ENCODE measurements at regions not wholly inside any gene's neighbourhood (a gene's known extent, or its start where the extent isn't known, plus 50 kb on each side); places are given as distances from the start of the nearest gene placed in this dataset.
A peak's percentile ranks its signal among the peaks of the same experiment; 100 is the strongest.

DNA sequence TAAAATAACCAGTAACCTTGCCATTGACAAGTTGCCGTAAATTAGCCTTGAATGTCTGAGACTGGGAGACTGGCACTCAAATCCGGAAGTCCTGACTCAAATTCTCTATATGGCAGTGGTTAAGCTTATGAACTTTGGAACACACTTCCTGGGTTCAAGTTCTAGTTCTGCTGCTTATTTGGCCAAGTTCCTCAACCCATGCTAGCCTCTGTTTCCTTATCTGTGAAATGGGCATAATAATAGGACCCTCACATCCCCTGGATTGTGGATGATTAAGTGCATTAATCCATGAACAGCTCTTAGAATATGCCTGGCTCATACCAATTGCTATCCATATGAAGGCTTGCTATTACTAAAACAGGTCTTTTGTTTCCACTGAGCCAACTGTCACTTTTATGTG is 311.5 kb downstream of the EDEM1 start:
- no peak for TF ChIP-seq EZH2 (IDR thresholded peaks at IDR 0.05; ENCODE audit: insufficient read depth, low read length)
- TF ChIP-seq, protein P1, sequence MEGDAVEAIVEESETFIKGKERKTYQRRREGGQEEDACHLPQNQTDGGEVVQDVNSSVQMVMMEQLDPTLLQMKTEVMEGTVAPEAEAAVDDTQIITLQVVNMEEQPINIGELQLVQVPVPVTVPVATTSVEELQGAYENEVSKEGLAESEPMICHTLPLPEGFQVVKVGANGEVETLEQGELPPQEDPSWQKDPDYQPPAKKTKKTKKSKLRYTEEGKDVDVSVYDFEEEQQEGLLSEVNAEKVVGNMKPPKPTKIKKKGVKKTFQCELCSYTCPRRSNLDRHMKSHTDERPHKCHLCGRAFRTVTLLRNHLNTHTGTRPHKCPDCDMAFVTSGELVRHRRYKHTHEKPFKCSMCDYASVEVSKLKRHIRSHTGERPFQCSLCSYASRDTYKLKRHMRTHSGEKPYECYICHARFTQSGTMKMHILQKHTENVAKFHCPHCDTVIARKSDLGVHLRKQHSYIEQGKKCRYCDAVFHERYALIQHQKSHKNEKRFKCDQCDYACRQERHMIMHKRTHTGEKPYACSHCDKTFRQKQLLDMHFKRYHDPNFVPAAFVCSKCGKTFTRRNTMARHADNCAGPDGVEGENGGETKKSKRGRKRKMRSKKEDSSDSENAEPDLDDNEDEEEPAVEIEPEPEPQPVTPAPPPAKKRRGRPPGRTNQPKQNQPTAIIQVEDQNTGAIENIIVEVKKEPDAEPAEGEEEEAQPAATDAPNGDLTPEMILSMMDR (IDR thresholded peaks at IDR 0.05; ENCODE audit: insufficient read depth, low read depth, low read length), result no peak
- Histone ChIP-seq H3K4me1 (ENCODE audit: insufficient read depth, low read length) (no peaks in the 10 kb centered on the region), H3K36me3 (ENCODE audit: insufficient read depth, low read length) (no peaks in the 10 kb centered on the region), H3K9me3 (ENCODE audit: insufficient read depth, low read depth, low read length) (no peaks in the 10 kb centered on the region), H3K79me2 (ENCODE audit: insufficient read depth, low read length) (no peaks in the 10 kb centered on the region), H3K4me2 (ENCODE audit: low read length) (no peak overlapping the region), H3K4me3 (ENCODE audit: insufficient read depth, low read depth, low read length) (no peak overlapping the region), H3K27ac (ENCODE audit: low read depth, low read length) (no peak overlapping the region), H2AFZ (ENCODE audit: low read depth, low read length) (no peak overlapping the region), H3K27me3 (ENCODE audit: insufficient read depth, low read length) (no peaks in the 10 kb centered on the region), H3K9ac (ENCODE audit: low read length) (no peak overlapping the region), H4K20me1 (ENCODE audit: insufficient read depth, low read length) (no peaks in the 10 kb centered on the region)
- H3K9me3 Mint-ChIP-seq (ENCODE audit: unreplicated experiment), result peaks cover 2% of the 10 kb centered on the region
- no peak overlapping the region for H3K27ac Mint-ChIP-seq (ENCODE audit: unreplicated experiment)
- peaks cover 3% of the 10 kb centered on the region for H3K4me1 Mint-ChIP-seq (ENCODE audit: low read depth, unreplicated experiment)
- no peaks in the 10 kb centered on the region for H3K27me3 Mint-ChIP-seq (ENCODE audit: low read depth, unreplicated experiment)
- no peaks in the 10 kb centered on the region for H3K36me3 Mint-ChIP-seq (ENCODE audit: low read depth, unreplicated experiment)
- no peak overlapping the region for H3K4me3 Mint-ChIP-seq (ENCODE audit: unreplicated experiment)
- DNase-seq (ENCODE audit: low read depth) (no peak), FAIRE-seq (no peak)

- H3K79me2 ChIP-seq (ENCODE audit: insufficient read depth, low read length), result no peaks in the 10 kb centered on the region
- H3K27ac Mint-ChIP-seq (ENCODE audit: unreplicated experiment), result no peak overlapping the region
- no peaks in the 10 kb centered on the region for H3K4me1 ChIP-seq (ENCODE audit: insufficient read depth, low read length)
- H3K27me3 Mint-ChIP-seq (ENCODE audit: low read depth, unreplicated experiment), result no peaks in the 10 kb centered on the region
- no peak for DNase-seq (ENCODE audit: low read depth)
- no peaks in the 10 kb centered on the region for H3K36me3 Mint-ChIP-seq (ENCODE audit: low read depth, unreplicated experiment)
- peaks cover 2% of the 10 kb centered on the region for H3K9me3 Mint-ChIP-seq (ENCODE audit: unreplicated experiment)
- no peaks in the 10 kb centered on the region for H3K9me3 ChIP-seq (ENCODE audit: insufficient read depth, low read depth, low read length)
- no peak overlapping the region for H3K4me3 ChIP-seq (ENCODE audit: insufficient read depth, low read depth, low read length)
- H3K4me2 ChIP-seq (ENCODE audit: low read length), result no peak overlapping the region
- no peak overlapping the region for H2AFZ ChIP-seq (ENCODE audit: low read depth, low read length)
- no peaks in the 10 kb centered on the region for H4K20me1 ChIP-seq (ENCODE audit: insufficient read depth, low read length)
- no peak for TF ChIP-seq EZH2 (IDR thresholded peaks at IDR 0.05; ENCODE audit: insufficient read depth, low read length)
- TF ChIP-seq, protein P1 (IDR thresholded peaks at IDR 0.05; ENCODE audit: insufficient read depth, low read depth, low read length), result no peak
- H3K4me3 Mint-ChIP-seq (ENCODE audit: unreplicated experiment), result no peak overlapping the region
- no peak for FAIRE-seq
- no peak overlapping the region for H3K27ac ChIP-seq (ENCODE audit: low read depth, low read length)
- H3K4me1 Mint-ChIP-seq (ENCODE audit: low read depth, unreplicated experiment), result peaks cover 3% of the 10 kb centered on the region
- H3K36me3 ChIP-seq (ENCODE audit: insufficient read depth, low read length), result no peaks in the 10 kb centered on the region
- no peaks in the 10 kb centered on the region for H3K27me3 ChIP-seq (ENCODE audit: insufficient read depth, low read length)
- H3K9ac ChIP-seq (ENCODE audit: low read length), result no peak overlapping the region
Measured at GRCh38 chr3:5499404-5499803, 311.9 kb downstream of the EDEM1 start.

- H3K4me3 Mint-ChIP-seq (ENCODE audit: unreplicated experiment), result no peak overlapping the region
- no peaks in the 10 kb centered on the region for H3K9me3 ChIP-seq (ENCODE audit: insufficient read depth, low read depth, low read length)
- no peaks in the 10 kb centered on the region for H3K4me1 ChIP-seq (ENCODE audit: insufficient read depth, low read length)
- H3K79me2 ChIP-seq (ENCODE audit: insufficient read depth, low read length), result no peaks in the 10 kb centered on the region
- no peaks in the 10 kb centered on the region for H3K36me3 Mint-ChIP-seq (ENCODE audit: low read depth, unreplicated experiment)
- H3K27me3 Mint-ChIP-seq (ENCODE audit: low read depth, unreplicated experiment), result no peaks in the 10 kb centered on the region
- H3K27ac Mint-ChIP-seq (ENCODE audit: unreplicated experiment), result peak overlapping the region; percentile 4
- TF ChIP-seq, protein P1 (IDR thresholded peaks at IDR 0.05; ENCODE audit: insufficient read depth, low read depth, low read length), result no peak
- no peak for TF ChIP-seq EZH2 (IDR thresholded peaks at IDR 0.05; ENCODE audit: insufficient read depth, low read length)
- H3K36me3 ChIP-seq (ENCODE audit: insufficient read depth, low read length), result no peaks in the 10 kb centered on the region
- H3K4me2 ChIP-seq (ENCODE audit: low read length), result no peak overlapping the region
- no peak overlapping the region for H3K4me3 ChIP-seq (ENCODE audit: insufficient read depth, low read depth, low read length)
- no peak overlapping the region for H3K27ac ChIP-seq (ENCODE audit: low read depth, low read length)
- FAIRE-seq (no peak), DNase-seq (ENCODE audit: low read depth) (no peak)
- H3K9ac ChIP-seq (ENCODE audit: low read length), result no peak overlapping the region
- H2AFZ ChIP-seq (ENCODE audit: low read depth, low read length), result no peak overlapping the region
- no peaks in the 10 kb centered on the region for H3K27me3 ChIP-seq (ENCODE audit: insufficient read depth, low read length)
- no peaks in the 10 kb centered on the region for H3K4me1 Mint-ChIP-seq (ENCODE audit: low read depth, unreplicated experiment)
- peaks cover 4% of the 10 kb centered on the region for H3K9me3 Mint-ChIP-seq (ENCODE audit: unreplicated experiment)
- H4K20me1 ChIP-seq (ENCODE audit: insufficient read depth, low read length), result no peaks in the 10 kb centered on the region
Measured at GRCh38 chr3:5503136-5503535, 315.6 kb downstream of the EDEM1 start.
